CD4-positive, alpha-beta T cell treated with Interleukin-10 for 1 hour (primary cell): ENCODE measurements at regions not wholly inside any gene's neighbourhood (a gene's known extent, or its start where the extent isn't known, plus 50 kb on each side); places are given as distances from the start of the nearest gene placed in this dataset.

Experiments
- DNase-seq: peaks from one replicate; pipeline ENCODE4 v3.0.0-alpha.2; 2020

DNA sequence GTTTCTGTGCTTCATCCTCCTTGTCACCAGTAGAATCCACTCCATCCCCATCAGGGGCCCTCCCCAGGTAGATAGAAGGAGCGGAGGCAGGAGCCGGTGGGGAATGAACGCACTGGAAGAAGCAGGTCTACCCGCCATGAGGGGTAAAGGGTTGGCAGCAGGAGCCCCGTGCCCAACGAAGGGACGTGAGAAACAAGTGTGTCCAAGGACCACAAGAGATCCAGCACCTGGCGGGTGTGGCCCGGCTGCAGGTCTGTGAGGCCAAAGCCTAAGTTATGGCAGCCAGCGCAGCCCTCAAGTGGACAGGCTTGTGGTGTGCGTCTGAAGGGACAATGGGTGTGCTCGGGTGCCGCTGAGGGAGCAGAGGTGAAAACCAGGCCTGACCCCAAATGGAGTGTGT, 94.3 kb downstream of the IRX2 start:
- DNase-seq, result no peak

- no peak for DNase-seq
These were observed 95.3 kb downstream of the IRX2 start for GRCh38 chr5:2656206-2656605.

DNA sequence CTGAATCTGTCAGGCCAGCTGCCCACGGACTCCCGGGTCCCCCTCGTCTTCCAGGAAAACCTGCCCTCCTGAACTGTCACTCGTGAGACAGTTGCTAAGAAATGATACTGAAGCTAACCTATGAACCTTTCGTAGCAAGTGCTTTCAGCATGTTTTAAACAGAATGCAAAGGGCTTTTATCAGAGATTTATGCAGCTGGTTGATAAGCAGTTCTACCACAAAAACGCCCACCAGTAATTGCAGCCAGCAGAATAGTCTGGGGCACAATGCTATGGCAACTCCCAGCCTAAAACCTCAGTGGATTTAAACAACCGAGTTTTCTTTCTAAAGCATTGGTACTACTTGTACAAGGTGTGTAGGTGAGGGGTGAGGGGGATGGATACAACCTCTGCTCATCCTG, 97.5 kb downstream of the IRX2 start:
- no peak for DNase-seq

GRCh38 chr5:2651116-2651515, 100.4 kb downstream of the IRX2 start:
- DNase-seq, result no peak

DNA sequence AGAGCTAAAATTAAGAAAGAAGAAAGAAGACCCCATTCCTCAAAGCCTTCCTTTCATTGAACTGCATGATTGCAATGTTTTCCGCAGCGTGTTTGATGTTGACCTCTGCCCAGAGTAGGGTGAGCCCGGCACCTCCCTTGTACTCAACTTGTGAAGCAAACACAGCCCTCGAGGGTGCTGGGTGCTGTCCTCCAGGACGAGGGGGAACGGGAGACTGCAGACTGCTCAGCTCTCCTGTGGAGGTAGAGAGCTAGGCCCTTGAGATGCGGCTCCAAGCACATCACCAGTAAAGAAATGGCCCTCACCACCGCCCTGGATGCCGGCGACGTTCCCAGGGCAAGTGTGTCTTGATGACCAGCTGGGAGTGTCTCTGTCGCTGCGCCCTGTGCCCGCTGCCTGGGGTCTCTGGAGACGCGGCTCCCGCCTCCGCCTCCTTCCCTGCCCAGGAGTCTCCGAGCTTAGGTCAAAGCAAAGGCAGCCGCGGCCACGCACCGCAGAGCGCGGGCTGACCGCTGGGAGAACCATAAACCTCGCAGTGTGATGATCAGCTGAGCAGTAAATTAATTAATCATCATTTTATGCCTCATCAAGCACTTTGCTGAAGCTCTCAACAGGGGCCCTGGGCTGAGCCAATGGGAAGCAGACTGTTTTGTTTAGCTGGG, 108.7 kb downstream of the IRX2 start:
- no peak for DNase-seq

GRCh38 chr5:2640717-2641116, 110.8 kb downstream of the IRX2 start:
- no peak for DNase-seq

DNA sequence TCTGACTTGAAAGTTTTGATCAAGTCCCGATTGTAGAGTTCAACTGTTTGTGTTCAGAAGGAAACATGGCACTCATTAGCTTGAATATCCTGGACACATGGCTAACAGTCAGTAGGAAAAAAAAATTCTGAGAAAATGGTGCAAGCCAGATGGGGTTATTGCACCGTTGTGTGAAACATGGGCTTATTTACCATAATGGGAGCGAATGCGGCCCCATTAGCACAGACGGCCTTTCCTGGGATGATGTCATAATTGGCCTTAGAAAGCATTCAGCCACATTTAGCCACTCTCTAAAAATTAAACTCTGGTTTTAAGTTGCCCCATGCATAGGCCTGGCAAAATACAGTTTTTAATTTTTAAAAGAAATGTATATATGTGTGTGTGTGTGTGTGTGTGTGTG, 112.1 kb downstream of the IRX2 start:
- no peak for DNase-seq

DNA sequence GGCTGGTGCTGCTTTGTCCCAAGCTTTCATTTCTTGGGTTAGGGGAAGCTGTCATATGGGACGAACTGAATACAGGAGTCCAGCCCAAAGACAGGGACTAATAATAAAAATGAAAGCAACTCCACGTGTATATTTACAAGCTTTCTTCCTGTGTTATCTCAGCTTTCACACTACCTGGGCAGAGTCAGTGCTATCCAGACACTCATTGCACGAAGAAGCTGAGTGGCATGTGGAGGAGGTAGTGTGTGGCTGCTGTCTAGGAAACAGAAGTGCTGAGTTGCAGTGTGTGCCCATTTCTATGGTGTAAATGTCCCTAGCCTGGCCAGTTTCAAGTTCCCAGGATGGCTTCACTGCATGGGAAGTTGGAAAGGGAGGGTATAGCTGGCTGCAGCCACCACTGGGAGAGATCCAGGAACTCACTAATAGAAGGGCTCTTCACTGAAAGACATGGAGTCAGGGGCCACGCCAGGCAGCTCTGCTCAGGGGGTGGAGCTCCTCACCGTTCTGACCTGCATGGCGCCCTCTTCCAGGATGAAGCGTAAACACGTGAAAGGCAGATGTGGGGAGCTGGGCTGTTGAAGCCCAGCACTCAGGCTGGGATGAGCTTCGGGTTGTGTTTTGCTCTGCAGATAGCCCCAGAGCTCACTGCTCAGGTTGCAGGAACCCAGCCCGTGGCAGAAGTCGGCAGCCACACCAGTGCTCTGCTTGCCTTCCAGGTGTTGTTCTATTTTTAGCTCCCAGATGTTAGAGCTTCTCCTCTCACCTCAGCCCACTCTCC, 116.9 kb downstream of the IRX2 start:
- DNase-seq, result no peak

DNA sequence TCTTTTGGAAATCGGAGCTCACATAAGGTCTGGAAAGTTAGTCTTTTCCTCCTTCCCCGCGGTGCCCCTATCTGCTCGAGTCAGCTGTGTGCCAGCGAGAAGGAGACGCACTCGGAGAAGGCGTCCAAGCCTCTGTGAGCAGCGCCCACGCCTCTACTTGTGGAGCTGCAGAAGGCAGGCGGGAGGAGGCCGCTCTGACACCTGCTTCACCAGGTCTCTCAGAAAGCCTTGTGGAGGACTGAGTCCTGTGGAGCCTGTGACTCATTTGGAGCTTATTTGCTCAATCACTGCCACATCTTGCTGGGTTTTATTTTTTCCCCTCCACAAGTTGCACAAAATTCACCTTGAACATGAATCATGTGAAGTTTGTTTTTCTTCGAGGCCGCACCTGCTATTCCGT, 117.5 kb downstream of the IRX2 start:
- DNase-seq, result no peak

- no peak for DNase-seq
These were observed 119.7 kb downstream of the IRX2 start for GRCh38 chr5:2631758-2632157.

DNA sequence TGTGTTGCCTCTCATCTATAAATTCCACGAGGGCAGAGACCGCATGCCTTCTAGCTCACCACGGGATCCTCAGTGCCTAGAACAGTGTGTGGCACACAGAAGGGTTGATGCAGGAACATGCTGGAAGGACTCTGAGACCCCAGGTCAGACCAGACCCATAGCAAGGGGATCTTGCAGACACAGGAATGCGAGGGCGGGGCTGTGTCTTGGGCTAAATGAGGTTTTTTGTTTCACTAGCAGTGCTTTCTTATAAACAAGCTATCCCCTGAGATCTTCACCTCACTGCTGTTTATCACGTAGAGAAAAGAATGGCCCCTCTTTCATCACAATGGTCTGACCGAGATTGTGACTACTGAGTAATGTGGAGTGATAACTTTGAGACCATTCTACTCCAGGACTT, 122.4 kb downstream of the IRX2 start:
- no peak for DNase-seq

- no peak for DNase-seq
These were observed 123.6 kb downstream of the IRX2 start for GRCh38 chr5:2627867-2628266.

GRCh38 chr5:2626572-2626971, 124.9 kb downstream of the IRX2 start:
- DNase-seq, result no peak

DNA sequence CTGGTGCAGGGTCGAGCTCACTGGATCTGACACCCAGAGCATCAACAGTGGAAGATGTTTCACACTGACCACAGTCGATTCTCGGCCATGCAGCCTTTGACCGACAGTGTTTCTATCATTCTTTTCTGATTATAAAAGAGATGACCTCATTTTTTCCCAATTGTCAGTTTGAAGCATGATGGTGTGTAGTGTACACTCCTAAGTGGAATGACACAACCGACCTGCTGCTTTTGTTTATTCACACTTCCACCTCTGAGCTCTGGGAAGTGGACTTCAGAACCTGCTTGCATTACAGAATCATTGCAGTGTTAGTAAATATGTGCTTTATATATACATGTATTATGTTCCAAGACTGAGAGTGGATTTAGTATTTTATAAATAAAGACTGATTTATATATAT, 128.6 kb downstream of the IRX2 start:
- no peak for DNase-seq

DNA sequence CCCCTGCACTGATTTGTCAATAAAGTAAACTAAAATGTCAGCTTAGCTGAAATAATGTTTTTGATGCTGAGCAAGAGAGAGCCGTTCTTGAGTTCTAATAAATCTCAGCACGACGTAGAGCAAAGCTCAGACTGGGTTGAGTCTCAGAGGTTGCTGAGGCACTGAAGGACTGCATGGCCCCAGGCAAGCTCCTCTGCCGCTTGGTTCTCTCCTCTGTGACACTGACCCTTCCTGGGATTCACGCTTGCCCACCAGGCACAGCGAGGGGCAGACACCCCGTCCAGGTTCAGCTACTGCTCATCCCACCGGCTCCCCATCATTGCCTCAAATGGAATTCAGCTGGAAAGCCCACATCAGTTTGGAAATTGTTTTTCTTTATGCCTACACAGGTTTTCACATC, 129.8 kb downstream of the IRX2 start:
- no peak for DNase-seq

GRCh38 chr5:2619216-2619615, 132.3 kb downstream of the IRX2 start:
- no peak for DNase-seq

DNA sequence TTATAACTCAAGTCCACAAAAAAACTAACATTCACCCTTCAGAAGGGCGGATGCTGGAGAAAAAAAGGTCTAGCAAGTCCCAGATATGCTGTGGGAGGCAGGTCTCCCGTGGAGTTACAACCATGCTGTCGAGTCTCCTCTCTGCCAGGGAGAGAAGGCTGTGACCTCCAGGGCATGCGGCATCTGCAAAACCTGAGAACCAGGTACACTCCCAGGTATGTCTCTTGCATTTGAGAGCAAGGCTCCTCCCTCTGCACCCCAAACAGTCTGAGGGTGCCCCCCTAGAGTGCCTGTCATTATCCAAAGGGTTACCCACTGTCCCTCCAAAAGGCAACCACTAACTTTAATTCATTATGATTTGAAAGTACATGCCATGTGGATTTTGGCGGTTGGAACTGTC, 134.0 kb downstream of the IRX2 start:
- DNase-seq, result no peak

GRCh38 chr5:2615917-2616316, 135.6 kb downstream of the IRX2 start:
- no peak for DNase-seq

DNA sequence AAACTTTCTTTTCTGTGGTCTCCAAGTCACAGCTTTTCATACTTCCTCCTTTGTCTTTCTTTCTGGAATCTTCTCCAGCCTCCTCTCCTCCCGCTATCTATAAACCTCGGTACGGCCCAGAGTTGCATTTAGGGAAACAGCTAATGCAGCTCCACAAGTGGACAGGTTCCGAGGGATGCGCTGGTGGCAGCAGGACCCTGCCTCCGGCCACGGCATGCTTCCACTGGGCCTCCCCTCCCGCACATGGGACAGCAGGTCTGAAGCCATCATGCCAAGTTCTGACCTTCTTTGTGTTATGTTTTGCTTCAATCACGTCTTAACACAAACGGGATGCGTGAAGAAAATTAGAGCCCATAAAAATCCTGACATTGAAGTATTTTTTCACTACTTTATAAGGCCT, 136.9 kb downstream of the IRX2 start:
- no peak for DNase-seq

- no peak for DNase-seq
These were observed 139.8 kb downstream of the IRX2 start for GRCh38 chr5:2611659-2612058.

DNA sequence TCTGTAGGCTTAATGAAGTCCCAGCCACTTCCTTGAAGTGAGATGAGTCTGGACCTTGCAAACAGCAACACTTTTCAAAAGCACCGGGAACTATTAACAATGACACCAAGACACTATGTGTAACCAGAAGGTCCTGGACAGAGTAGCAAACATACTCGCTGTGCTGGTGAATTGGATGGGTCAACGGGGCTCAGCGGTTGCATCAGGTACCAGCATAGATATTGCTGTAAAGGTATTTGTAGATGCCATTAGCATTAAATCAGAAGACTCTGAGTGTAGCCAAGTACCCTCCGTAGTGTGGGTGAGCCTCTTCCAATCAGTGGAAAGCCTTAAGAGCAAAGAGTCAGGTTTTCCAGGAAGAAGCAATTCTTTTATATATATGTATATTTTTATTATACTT, 140.5 kb downstream of the IRX2 start:
- DNase-seq, result no peak

DNA sequence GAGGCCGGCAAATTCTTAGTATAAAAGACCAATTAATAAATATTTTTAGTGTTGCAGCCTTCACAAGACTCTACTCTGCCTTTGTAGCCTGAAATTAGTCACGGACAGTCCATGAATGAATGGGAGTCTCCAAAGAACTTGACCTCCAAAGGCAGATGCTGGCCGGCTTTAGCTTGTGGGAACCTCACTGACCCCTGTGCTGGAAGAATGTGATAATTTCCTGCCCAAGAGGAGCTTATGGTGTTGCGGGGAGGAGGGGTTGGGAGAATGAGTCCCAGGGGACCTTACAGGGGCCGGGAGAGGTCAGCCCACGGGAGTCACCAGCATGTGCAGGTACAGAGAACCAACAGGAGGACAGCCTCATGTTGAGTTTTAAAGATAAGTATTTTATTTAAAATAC, 143.1 kb downstream of the IRX2 start:
- DNase-seq, result no peak

DNA sequence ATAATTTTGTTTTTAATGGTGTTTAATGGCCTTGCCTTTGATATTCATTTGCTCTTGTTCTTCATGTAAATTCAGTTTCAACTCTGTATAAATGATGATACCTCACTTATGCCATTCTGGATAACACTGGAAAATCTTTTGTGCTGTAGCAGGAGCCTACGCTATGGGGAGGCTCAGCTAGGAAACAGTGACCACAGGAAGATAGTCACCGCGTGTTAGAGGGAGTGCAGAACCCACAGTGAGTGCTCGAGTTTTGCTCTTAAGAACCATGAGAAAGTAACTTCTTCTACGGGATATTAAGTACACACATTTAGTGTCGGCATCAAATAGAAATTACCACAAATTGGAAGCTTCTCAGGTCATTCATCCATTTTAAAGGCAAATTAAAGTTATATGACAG, 143.9 kb downstream of the IRX2 start:
- DNase-seq, result no peak

DNA sequence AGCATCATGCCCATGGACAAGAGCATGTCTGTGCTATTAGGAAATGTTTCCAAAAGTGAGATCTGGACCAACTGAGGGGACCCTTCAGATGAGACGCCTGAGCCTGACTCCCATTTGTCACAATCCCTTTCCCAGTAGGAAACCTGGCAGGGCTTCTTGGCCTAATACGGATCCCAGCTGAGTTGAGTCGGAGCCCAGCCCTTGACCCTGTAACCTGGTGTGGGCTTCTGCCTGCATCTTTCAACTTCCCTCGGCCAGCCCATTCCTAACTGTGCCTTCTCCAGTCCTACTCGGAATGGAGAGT, 148.3 kb downstream of the IRX2 start:
- no peak for DNase-seq
